Pons (tissue), 1 donor: ENCODE measurements at regions not wholly inside any gene's neighbourhood (a gene's known extent, or its start where the extent isn't known, plus 50 kb on each side); places are given as distances from the start of the nearest gene placed in this dataset.
"Not testable (repeated sequence)": the region's sequence is repeated elsewhere in the genome, so short reads cannot be mapped to it uniquely, and the experiment has no call there.

Experiments
- DNase-seq: peaks from one replicate; pipeline ENCODE4 v3.0.0-alpha.2; 2016; ENCODE audit warnings: low spot score

GRCh38 chr7:110262251-110262650 lies 828.7 kb upstream of the LRRN3 start:
- no peak for DNase-seq

- DNase-seq, result no peak
These were observed 826.6 kb upstream of the LRRN3 start for GRCh38 chr7:110264288-110264687.

GRCh38 chr7:110281362-110281761 lies 809.6 kb upstream of the LRRN3 start:
- DNase-seq, result no peak

- no peak for DNase-seq
These were observed 807.9 kb upstream of the LRRN3 start for GRCh38 chr7:110283056-110283455.

- no peak for DNase-seq
These were observed 799.5 kb upstream of the LRRN3 start for GRCh38 chr7:110291430-110291829.

GRCh38 chr7:110296321-110296720 lies 794.6 kb upstream of the LRRN3 start:
- no peak for DNase-seq

GRCh38 chr7:110307776-110308175 lies 783.2 kb upstream of the LRRN3 start:
- no peak for DNase-seq

GRCh38 chr7:110308791-110309190 lies 782.1 kb upstream of the LRRN3 start:
- no peak for DNase-seq

- DNase-seq, result no peak
These were observed 781.0 kb upstream of the LRRN3 start for GRCh38 chr7:110309941-110310340.

GRCh38 chr7:110311556-110311955 lies 779.4 kb upstream of the LRRN3 start:
- DNase-seq, result no peak

GRCh38 chr7:110317541-110318265 lies 773.2 kb upstream of the LRRN3 start:
- no peak for DNase-seq

GRCh38 chr7:110320285-110320684 lies 770.6 kb upstream of the LRRN3 start:
- not testable (repeated sequence) for DNase-seq

GRCh38 chr7:110322796-110323195 lies 768.1 kb upstream of the LRRN3 start:
- DNase-seq, result no peak

- no peak for DNase-seq
These were observed 764.0 kb upstream of the LRRN3 start for GRCh38 chr7:110326966-110327365.

- no peak for DNase-seq
These were observed 754.5 kb upstream of the LRRN3 start for GRCh38 chr7:110336423-110336822.

- no peak for DNase-seq
These were observed 753.3 kb upstream of the LRRN3 start for GRCh38 chr7:110337646-110338045.

- DNase-seq, result no peak
These were observed 743.8 kb upstream of the LRRN3 start for GRCh38 chr7:110347081-110347480.

- no peak for DNase-seq
These were observed 734.5 kb upstream of the LRRN3 start for GRCh38 chr7:110356438-110356837.

- no peak for DNase-seq
These were observed 732.9 kb upstream of the LRRN3 start for GRCh38 chr7:110358028-110358427.

- DNase-seq, result no peak
These were observed 719.2 kb upstream of the LRRN3 start for GRCh38 chr7:110371709-110372108.

- DNase-seq, result no peak
These were observed 718.2 kb upstream of the LRRN3 start for GRCh38 chr7:110372685-110373084.

GRCh38 chr7:110373416-110373815 lies 717.5 kb upstream of the LRRN3 start:
- DNase-seq, result no peak

- DNase-seq, result no peak
These were observed 717.1 kb upstream of the LRRN3 start for GRCh38 chr7:110373859-110374258.

GRCh38 chr7:110375068-110375467 lies 715.9 kb upstream of the LRRN3 start:
- no peak for DNase-seq
